ENCODE measurements at regions not wholly inside any gene's neighbourhood (a gene's known extent, or its start where the extent isn't known, plus 50 kb on each side); places are given as distances from the start of the nearest gene placed in this dataset.
"Not testable (repeated sequence)": the region's sequence is repeated elsewhere in the genome, so short reads cannot be mapped to it uniquely, and the experiment has no call there.

DNA sequence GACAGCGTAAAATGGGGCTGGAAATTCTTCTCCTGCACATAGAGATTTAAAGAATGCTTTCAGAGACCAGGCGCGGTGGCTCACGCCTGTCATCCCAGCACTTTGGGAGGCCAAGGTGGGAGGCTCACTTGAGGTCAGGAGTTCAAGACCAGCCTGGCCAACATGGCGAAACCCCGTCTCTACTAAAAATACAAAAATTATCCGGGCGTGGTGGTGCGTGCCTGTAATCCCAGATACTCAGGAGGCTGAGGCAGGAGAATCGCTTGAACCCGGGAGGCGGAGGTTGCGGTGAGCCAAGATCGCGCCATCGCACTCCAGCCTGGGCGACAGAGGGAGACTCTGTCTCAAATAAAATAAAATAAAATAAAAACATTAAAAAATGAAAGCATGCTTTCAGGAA lies 107.4 kb downstream of the CRLF2 start:
- not testable (repeated sequence) for DNase-seq (ENCODE audit: extremely low read depth in 1 of 2, low read depth in 1 of 2)

DNA sequence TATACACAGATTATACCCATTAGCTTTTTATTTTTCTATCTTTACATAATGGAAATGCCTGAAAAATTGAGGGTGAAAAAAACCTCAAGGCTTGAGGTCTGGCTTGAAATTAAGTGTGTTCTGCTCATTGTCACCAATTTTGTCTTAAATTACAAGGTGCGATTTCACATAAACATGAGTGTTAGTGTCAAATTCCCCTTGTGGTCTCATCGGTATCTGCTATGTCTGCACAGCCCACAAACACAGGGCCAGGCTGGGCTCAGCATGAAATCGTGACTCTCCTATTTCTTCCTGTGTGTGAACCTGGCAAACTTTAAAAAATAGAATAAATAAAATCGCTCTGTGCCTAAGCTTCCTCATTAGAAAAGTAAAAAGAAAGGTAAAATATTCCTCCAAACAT lies 109.1 kb downstream of the CRLF2 start:
- no peak for DNase-seq (ENCODE audit: extremely low read depth in 1 of 2, low read depth in 1 of 2)

DNA sequence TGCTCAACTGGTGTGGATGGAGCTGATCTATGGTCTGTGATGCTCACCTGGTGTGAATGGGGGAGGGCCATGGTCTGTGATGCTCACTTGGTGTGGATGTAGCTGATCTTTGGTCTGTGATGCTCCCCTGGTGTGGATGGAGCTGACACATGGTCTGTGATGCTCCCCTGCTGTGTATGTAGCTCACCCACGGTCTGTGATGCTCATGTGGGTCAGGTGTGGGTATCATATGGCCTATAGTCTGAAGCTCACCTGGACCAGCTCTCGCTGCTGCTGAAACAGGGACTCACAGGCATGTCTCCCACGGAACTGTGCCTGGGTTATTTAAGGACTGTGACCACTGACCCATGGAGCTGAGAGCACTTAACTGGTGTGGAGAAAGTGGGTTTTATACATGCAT lies 109.7 kb downstream of the CRLF2 start:
- no peak for DNase-seq (ENCODE audit: extremely low read depth in 1 of 2, low read depth in 1 of 2)

DNA sequence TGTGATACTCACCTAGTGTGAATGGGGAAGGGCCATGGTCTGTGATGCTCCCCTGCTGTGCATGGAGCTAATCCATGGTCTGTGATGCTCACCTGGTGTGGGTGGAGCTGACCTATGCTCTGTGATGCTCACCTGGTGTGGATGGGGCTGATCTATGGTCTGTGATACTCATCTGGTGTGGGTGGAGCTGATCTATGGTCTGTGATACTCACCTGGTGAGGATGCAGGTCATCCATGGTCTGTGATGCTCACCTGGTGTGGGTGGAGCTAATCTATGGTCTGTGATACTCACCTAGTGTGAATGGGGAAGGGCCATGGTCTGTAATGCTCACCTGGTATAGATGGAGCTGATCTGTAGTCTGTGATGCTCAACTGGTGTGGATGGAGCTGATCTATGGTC lies 110.2 kb downstream of the CRLF2 start:
- not testable (repeated sequence) for DNase-seq (ENCODE audit: extremely low read depth in 1 of 2, low read depth in 1 of 2)

DNA sequence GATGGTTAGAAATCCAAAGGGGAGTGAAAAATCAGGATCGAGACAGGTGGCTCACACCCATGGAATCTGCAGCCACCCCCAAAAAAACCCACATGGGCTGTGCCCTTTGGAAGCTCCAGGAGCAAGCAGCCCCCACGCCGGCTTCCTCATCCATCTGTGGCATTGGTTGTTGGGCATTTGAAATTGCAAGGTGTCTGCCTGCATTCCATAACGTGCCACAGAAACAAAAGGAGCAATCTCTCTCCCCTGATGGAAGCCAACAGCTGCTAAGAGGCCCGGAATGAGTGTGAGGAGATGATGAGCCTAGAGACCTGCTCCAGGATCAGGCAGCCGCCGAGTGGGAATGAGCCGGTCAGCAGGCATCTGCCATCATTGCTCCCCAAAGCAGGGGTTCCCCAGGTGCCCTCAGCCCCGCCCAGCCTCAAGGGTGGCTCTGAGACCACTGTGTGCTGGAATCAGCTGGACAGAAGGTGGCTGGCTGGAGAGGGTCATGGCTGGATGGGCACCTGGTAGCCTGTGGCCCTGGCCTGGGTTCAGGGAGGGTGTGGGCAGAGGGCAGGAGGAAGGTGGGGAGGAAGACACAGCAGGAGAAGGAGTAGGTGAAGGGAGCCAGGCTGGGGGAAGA lies 113.2 kb downstream of the CRLF2 start:
- no peak for DNase-seq (ENCODE audit: extremely low read depth in 1 of 2, low read depth in 1 of 2)

DNA sequence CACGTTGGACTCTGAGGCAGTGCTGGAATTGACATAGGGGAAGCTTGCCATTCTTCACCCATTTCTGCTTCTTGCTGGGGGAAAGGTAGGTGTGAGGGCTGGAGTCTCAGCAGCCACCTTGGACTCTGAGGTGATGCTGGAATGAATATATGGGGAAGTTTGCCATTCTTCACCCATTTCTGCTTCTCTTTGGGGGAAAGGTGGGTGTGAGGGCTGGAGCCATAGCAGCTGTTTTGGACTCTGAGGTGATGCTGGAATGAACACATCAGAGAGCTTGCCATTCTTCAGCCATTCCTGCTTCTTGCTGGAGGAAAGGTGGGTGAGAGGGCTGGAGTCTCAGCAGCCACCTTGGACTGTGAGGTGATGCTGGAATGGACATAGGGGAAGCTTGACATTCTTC lies 115.1 kb downstream of the CRLF2 start:
- DNase-seq (ENCODE audit: extremely low read depth in 1 of 2, low read depth in 1 of 2): no peak

DNA sequence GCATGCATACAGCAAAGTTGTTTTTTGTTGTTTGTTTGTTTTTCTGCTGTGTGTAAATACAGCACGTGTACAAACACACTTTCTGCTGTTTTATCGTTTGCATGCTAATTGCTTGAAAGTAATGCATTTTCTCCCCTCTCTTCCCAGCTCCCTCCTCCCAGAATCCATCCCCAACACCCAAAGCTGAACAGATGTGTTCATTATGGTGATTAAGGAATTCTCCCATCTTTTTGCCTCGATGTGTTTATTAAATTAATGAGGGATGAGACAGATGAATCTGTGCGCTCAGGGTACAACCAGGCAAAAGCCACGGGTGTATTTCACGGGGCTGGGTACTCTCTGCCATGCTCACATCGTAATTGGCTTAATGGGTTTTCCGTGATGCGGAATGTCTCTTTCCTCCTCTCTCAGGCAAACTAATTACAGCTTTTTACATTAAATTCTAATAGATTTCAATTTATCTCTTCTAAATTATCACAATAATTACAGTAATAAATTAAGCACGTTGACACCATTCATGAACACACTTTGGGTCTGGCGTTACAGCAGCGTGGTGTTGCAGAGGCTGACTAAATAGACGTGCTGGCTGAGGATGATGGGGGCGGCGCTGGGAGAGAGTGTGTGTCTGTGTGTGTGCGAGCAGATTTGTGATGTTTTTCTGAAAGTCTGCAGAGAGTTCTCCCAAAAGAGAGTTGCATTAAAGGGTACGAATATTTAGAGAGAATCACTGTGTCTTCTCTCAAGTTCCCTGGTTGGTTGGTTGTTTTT lies 117.7 kb downstream of the CRLF2 start:
- no peak for DNase-seq (ENCODE audit: extremely low read depth in 1 of 2, low read depth in 1 of 2)

DNA sequence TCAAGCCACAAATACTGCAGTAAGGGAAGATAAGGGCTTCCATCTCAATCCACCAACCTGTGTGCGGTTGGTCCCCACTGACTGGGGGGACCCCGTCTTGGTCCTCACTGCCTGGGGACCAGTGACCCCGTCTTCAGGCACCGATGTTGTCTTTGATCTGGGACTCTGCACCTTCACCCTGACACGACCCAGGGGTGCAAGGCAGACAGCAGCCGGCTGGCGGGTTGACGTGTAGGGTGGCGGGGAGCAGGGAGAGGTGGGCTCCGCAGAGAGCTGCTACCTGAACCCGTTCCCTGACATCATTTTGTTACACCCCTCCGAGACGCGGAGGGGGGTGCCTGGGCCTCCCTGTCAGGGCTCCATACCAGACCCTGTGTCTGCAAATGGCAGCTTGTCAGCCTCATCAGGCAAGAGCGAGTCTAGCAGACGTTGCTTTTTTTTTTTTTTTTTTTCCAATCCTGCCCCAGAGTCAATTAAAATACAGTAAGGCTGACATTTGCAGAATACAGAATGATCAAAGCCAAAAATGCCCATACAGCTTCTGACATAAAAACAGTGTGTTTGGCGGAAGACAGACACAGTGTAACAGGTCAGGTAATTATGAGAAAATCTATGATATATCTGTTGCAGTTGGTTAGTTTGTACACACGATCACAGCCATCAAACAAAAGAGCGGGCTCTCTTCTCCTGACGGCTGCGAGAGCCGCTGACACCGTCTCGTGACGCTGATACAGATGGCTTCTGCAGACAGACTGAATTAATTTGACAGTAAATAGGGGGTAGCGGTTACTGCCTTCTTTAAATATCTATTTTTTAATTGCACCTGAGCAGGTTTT lies 118.6 kb downstream of the CRLF2 start:
- DNase-seq (ENCODE audit: extremely low read depth in 1 of 2, low read depth in 1 of 2): no peak

DNA sequence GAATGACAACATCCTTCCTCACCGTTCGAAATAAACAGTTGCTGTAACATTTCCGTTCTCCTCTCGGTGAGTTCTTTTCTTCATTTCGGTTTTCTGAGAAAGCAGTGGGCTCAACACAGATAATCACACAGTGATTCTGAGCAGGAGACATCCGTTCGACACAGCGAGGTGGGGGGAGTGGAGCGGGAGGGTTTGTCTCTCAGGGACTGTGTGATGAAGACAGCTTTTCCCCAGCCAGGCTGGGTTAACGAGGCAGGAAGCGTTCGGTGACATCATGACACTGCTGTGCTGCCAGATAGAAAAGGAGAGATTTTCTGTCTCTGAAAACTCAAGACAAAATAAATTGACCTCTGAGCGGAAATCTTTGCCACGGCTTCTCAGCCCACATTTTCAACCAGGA lies 119.3 kb downstream of the CRLF2 start:
- DNase-seq (ENCODE audit: extremely low read depth in 1 of 2, low read depth in 1 of 2): peak in 1 of 2 donors; percentile 3

DNA sequence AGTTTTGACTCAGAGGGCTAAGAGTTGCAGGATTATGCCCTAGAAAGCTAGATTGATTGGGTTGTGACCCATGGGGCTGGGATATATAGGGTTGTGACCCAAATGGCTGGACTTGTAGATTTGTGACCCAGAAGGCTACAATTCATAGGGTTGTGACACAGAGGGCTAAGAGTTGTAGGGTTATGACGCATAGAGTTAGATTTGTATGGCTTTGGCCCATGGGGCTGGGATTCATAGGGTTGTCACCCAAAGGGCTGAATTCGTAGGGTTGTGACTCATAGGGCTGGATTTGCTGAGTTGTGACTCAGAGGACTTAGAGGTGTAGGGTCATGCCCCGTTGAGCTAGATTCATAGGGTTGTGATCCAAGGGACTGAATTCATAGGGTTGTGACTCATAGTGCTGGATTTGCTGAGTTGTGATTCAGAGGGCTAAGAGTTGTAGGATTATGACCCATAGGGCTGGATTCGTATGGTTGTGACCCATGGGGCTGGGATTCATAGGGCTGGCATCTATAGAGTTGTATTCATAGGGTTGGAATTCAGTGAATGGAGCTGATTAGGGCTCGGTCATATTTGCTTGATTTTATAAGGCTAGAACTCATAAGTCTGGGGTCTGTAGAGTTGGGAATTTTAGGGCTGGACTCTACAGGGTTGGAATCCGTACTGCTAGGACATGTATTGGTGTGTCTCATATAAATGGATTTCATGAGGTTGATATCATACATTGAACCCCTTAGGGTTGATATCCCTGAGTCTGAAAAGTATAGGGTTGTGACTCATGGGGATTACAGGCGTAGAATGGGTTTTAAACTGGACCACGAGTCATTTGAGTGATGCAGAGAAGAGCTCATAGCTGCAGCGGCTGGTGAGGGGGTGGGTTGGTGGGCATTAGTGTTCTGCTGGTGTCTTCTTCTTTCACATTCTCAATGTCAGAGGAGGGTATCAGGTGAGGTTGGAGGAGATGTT lies 125.7 kb downstream of the CRLF2 start:
- DNase-seq (ENCODE audit: extremely low read depth in 1 of 2, low read depth in 1 of 2): no peak

DNA sequence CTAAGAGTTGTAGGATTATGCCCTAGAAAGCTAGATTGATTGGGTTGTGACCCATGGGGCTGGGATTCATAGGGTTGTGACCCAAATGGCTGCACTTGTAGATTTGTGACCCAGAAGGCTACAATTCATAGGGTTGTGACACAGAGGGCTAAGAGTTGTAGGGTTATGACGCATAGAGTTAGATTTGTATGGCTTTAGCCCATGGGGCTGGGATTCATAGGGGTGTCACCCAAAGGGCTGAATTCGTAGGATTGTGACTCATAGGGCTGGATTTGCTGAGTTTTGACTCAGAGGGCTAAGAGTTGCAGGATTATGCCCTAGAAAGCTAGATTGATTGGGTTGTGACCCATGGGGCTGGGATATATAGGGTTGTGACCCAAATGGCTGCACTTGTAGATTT lies 126.6 kb downstream of the CRLF2 start:
- DNase-seq (ENCODE audit: extremely low read depth in 1 of 2, low read depth in 1 of 2): not testable (repeated sequence)

DNA sequence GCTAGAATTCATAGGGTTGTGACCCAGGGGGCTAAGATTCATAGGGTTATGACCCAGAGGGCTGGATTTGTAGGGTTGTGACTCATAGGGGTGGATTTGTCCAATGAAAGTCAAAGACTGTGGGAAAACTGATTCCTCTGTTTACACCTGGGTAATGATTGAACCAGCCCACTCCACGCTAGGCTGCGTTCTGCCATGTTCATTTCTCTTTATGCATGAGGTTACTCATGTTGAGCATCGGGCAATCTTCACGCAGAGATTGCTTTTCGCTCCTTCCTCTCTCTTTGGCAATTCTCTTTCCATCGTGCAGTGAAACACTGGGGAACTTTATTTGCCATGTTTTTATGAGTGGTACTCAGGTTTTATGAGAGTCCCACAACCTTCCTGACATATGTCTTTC lies 127.8 kb downstream of the CRLF2 start:
- no peak for DNase-seq (ENCODE audit: extremely low read depth in 1 of 2, low read depth in 1 of 2)

DNA sequence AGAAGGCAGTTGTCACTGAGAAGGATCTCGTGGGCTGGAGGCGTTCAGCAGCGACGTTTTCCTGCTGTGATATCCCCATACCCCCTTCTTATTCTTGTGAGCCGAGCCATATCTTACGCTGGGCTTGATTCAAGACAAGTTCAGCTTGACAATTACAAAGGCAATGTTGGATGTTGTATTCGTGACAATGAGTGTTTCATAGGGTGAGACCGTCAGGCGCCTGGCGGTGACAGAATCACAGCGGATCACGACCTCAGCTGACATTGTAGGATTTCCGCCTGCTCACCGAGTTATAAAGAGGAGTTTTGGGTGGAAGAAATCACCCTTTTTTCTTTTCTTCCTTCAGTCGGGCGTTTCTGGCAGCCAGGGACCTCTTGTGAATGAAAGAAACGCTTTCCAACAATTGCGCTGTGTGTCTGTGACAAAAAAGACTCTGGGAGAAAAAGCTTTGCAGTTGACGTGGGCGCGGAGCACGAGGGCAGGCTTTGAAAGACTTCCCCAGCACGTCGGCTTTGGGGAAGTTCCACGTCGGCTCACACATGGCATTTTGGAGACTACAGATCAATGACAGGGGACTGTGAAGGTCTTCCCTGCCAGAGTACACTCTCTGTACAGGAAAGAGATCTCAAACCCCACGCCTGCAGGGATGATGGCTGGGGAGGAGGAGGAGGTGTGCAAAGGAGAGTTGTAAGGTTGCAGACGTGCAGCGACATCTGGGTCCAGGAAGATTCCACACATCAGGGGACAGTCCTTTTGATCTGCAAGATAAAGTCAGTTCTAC lies 135.4 kb downstream of the CRLF2 start:
- no peak for DNase-seq (ENCODE audit: extremely low read depth in 1 of 2, low read depth in 1 of 2)

DNA sequence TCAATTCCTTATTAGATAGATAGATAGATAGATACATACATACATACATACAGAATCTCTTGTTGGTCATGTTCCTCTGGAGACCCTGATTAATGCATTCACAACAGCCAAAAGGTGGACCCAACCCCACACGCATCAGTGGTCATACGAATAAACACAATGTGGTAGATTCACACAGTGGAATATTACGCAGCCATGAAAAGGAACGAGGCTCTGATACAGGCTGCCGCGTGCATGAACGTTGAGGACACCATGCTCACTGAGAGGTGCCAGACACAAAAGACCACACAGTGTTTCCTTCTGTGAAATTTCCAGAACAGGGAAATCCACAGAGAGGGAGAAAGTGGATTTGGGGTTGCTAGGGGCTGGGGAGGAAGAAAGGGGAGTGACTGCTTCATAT lies 136.7 kb downstream of the CRLF2 start:
- no peak for DNase-seq (ENCODE audit: extremely low read depth in 1 of 2, low read depth in 1 of 2)

DNA sequence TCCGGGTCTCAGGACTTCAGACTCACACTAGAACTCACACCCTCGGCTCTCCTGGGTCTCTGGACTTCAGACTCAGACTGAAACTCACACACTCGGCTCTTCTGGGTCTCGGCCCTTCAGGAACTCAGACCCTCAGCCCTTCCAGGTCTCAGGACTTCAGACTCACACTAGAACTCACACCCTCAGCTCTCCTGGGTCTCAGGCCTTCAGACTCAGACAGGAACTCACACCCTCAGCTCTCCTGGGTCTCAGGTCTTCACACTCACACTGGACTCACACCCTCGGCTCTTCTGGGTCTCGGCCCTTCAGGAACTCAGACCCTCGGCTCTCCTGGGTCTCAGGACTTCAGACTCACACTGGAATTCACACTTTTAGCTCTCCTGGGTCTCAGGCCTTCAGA lies 137.3 kb downstream of the CRLF2 start:
- DNase-seq (ENCODE audit: extremely low read depth in 1 of 2, low read depth in 1 of 2): no peak

DNA sequence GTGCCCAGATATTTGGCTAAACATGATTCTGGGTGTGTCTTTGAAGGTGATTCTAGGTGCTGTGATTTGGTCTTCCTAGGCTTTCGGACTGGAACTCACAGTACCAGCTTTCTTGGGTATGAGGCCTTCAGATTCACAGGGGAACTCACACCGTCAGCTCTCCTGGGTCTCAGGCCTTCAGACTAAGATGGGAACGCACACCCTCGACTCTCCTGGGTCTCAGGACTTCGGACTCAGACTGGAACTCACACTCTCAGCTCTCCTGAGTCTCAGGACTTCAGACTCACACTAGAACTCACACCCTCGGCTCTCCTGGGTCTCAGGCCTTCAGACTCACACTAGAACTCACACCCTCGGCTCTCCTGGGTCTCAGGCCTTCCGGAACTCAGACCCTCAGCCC lies 137.7 kb downstream of the CRLF2 start:
- DNase-seq (ENCODE audit: extremely low read depth in 1 of 2, low read depth in 1 of 2): no peak

DNA sequence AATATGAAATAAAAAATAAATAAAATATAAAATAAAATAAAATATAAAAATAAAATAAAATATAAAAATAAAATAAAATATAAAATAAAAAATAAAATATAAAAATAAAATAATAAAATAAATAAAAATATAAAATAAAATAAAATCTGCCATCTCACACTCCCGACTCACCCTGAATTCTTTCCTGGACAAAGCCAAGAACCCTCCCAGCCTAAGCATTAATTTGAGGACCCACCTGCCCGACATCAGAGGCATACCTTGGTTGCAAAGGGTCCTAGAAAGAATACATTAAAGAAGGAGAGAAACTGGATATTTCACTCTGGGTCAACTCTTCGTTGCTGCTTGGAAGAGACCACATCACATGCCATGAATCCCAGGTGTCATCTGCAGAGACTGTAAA lies 138.3 kb downstream of the CRLF2 start:
- no peak for DNase-seq (ENCODE audit: extremely low read depth in 1 of 2, low read depth in 1 of 2)

DNA sequence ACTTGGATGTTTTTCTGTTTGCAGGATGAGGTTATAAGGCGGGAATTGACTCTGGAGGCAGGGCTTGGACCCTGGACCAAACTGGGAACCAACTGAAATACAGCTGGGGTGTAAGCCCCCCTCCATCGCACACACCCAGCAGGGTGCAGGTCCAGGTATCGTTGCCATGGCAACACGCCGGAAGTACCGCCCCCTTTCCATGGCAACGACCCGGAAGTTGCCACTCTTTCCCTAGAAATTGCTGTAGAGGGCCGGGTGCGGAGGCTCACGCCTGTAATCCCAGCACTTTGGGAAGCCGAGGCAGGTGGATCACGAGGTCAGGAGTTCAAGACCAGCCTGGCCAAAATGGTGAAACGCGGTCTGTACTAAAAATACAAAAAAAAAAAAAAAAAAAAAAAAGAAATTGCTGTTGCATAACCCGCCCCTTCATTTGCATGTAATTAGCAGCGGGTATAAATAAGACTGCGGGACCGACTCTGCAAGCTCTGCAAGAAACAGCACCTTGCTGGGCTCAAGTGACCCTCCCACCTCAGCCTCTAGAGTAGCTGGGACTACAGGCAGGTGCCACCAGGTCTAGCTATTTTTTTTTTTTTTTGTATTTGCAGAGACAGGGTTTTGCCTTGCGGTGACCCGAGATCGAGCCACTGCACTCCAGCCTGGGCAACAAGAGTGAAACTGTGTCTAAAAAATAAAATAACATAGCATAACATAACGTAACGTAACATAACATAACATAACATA lies 139.6 kb downstream of the CRLF2 start:
- no peak for DNase-seq (ENCODE audit: extremely low read depth in 1 of 2, low read depth in 1 of 2)

DNA sequence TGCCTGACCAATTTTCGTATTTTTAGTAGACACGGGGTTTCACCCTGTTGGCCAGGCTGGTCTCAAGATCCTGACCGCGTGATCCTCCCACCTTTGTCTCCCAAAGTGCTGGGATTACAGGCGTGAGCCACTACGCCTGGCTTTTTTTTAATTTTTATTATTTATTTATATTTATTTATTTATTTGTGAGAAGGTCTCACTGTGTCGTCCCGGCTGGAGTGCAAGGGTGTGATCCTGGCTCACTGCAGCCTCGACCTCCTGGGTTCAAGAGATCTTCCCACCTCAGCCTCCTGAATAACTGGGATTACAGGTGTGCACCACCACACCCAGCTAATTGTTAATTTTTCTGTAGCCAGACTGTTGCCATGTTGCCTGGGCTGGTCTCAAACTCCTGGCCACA lies 141.1 kb downstream of the CRLF2 start:
- no peak for DNase-seq (ENCODE audit: extremely low read depth in 1 of 2, low read depth in 1 of 2)

Data from activated CD8-positive, alpha-beta memory T cell treated with anti-CD3 and anti-CD28 coated beads for 1 hour (primary cell).